A549 (cell line): ENCODE measurements at regions not wholly inside any gene's neighbourhood (a gene's known extent, or its start where the extent isn't known, plus 50 kb on each side); places are given as distances from the start of the nearest gene placed in this dataset.

ENCODE experiments used
- ATAC-seq, 2 experiments: fragments of 200-7000 bp in 1 of 2; fragments of >200 bp in 1 of 2; cut with Nextera tagmentation in 1 of 2; cut with Tn5 transposase in 1 of 2; 3 replicates each; pipeline versions ENCODE4 v1.8.0 to v1.9.1; 2018 to 2020; ENCODE audit warnings: mild to moderate bottlenecking in 1 of 2, moderate library complexity in 1 of 2
- CTCF ChIA-PET: fragments of 300-600 bp; sonication (Branson Sonifier 250); formaldehyde crosslinking; extraction: SDS; loops from one replicate; lab custom pipeline; 2021; ENCODE audit warnings: antibody characterized with exemption, inconsistent platforms; lab: Yijun Ruan, JAX
- POLR2A ChIA-PET: fragments of 350-600 bp; formaldehyde crosslinking; extraction: SDS; loops from one replicate; lab custom pipeline; 2021; ENCODE audit warnings: antibody characterized with exemption, inconsistent platforms; lab: Yijun Ruan, JAX
- DNase-seq, 2 experiments: peaks; one replicate each; pipeline versions ENCODE4 v3.0.0 to v3.0.0-alpha.2; 2011 to 2016; ENCODE audit warnings: low read depth in 1 of 2, low spot score in 1 of 2
- FAIRE-seq: peaks from 2 replicates; lab custom pipeline; 2011; peaks lifted over from hg19 to GRCh38; lab: Jason Lieb, UNC
- H3K27ac ChIP-seq, 2 experiments: fragments of >200 bp; sonication (Bioruptor Twin); formaldehyde crosslinking; 3 replicates each; pipeline ENCODE4 v1.5.1; 2016 to 2017
- H3K4me1 ChIP-seq: fragments of >200 bp; sonication (Bioruptor Twin); formaldehyde crosslinking; 3 replicates; pipeline ENCODE4 v1.6.1; 2016
- H3K4me2 ChIP-seq: fragments of >200 bp; sonication (Bioruptor Twin); formaldehyde crosslinking; 3 replicates; pipeline ENCODE4 v1.6.1; 2016
- H3K4me3 ChIP-seq: fragments of >200 bp; sonication (Bioruptor Twin); formaldehyde crosslinking; 3 replicates; pipeline ENCODE4 v1.5.1; 2016
- H3K9me3 ChIP-seq: fragments of >200 bp; sonication (Bioruptor Twin); formaldehyde crosslinking; 3 replicates; pipeline ENCODE4 v1.6.1; 2016
- BHLHE40 ChIP-seq: IDR thresholded peaks from 2 replicates; pipeline ENCODE4 v1.6.1; 2012; ENCODE audit warnings: low read depth, low read length, inconsistent platforms
- CBX2 ChIP-seq: fragments of 200-600 bp; sonication (generic); IDR thresholded peaks from 2 replicates; pipeline ENCODE4 v1.6.1; 2016; ENCODE audit warnings: low read depth, mild to moderate bottlenecking, borderline replicate concordance
- CEBPB ChIP-seq, 2 experiments: fragments of >200 bp in 1 of 2; sonication (Bioruptor Twin) in 1 of 2; formaldehyde crosslinking in 1 of 2; IDR thresholded peaks; 2 replicates each; pipeline ENCODE4 v1.6.1; 2012 to 2016
- FOSB ChIP-seq: fragments of 250-450 bp; sonication (Bioruptor Pico); IDR thresholded peaks from 2 replicates; pipeline ENCODE4 v1.5.0; 2020; ENCODE audit warnings: mild to moderate bottlenecking, moderate library complexity
- FOXS1 ChIP-seq: fragments of 250-450 bp; sonication (Bioruptor Pico); IDR thresholded peaks from 2 replicates; pipeline ENCODE4 v1.5.0; 2020; ENCODE audit warnings: mild to moderate bottlenecking, moderate library complexity
- GATA3 ChIP-seq: IDR thresholded peaks from 2 replicates; pipeline ENCODE4 v1.6.1; 2012; ENCODE audit warnings: borderline replicate concordance
- HDAC2 ChIP-seq: fragments of 200-600 bp; sonication (generic); IDR thresholded peaks from 2 replicates; pipeline ENCODE4 v1.6.1; 2016
- HOXA7 ChIP-seq: fragments of 250-450 bp; sonication (Bioruptor Pico); IDR thresholded peaks from 2 replicates; pipeline ENCODE4 v1.5.0; 2020; ENCODE audit warnings: mild to moderate bottlenecking, moderate library complexity
- HOXB5 ChIP-seq: fragments of 250-450 bp; sonication (Bioruptor Pico); IDR thresholded peaks from 2 replicates; pipeline ENCODE4 v1.5.0; 2020; ENCODE audit warnings: mild to moderate bottlenecking, moderate library complexity
- KDM1A ChIP-seq: fragments of 200-600 bp; sonication (generic); IDR thresholded peaks from 2 replicates; pipeline ENCODE4 v1.6.1; 2016; ENCODE audit warnings: low read depth, mild to moderate bottlenecking
- KDM5A ChIP-seq: fragments of 200-600 bp; sonication (generic); IDR thresholded peaks from 2 replicates; pipeline ENCODE4 v1.6.1; 2016; ENCODE audit warnings: antibody characterized with exemption, mild to moderate bottlenecking
- MAZ ChIP-seq: fragments of 150-350 bp; IDR thresholded peaks from 2 replicates; pipeline ENCODE4 v1.6.1; 2014; ENCODE audit warnings: antibody characterized with exemption, low read depth, low read length, borderline replicate concordance
- MYC ChIP-seq: IDR thresholded peaks from 2 replicates; pipeline ENCODE4 v1.6.1; 2012; ENCODE audit warnings: mild to moderate bottlenecking, inconsistent platforms, low read length, improper control_type of control experiment, borderline replicate concordance
- NFE2L2 ChIP-seq: fragments of 150-350 bp; conservative IDR thresholded peaks from 2 replicates; pipeline ENCODE4 v1.6.1; 2014; ENCODE audit warnings: low read length
- NR3C1 ChIP-seq: fragments of >200 bp; sonication (Bioruptor Twin); formaldehyde crosslinking; IDR thresholded peaks from 3 replicates; pipeline ENCODE4 v1.6.1; 2017
- PHF8 ChIP-seq: fragments of 200-600 bp; sonication (generic); IDR thresholded peaks from 2 replicates; pipeline ENCODE4 v1.6.1; 2016; ENCODE audit warnings: low read depth, mild to moderate bottlenecking, antibody characterized with exemption, moderate library complexity, borderline replicate concordance
- SMC3 ChIP-seq: fragments of >200 bp; sonication (Bioruptor Twin); formaldehyde crosslinking; IDR thresholded peaks from 3 replicates; pipeline ENCODE4 v1.6.1; 2018; ENCODE audit warnings: inconsistent platforms
- ZFP36 ChIP-seq: fragments of 450-650 bp; IDR thresholded peaks from 2 replicates; pipeline ENCODE4 v1.6.1; 2014; ENCODE audit warnings: borderline replicate concordance; ENCODE audit not compliant: partially characterized antibody
- WGBS: methylation state at CpG from one replicate; pipeline ENCODE4 v1.1.6; 2017; ENCODE audit errors: missing lambda C conversion rate; 5-methylcytosine and 5-hydroxymethylcytosine counted together
- TF ChIP-seq, protein P1 (sequence below): fragments of >200 bp; sonication (Bioruptor Twin); formaldehyde crosslinking; IDR thresholded peaks from 2 replicates; pipeline ENCODE4 v1.6.1; 2016
- TF ChIP-seq, protein P2 (sequence below): fragments of >200 bp; sonication (Bioruptor Twin); formaldehyde crosslinking; IDR thresholded peaks from 3 replicates; pipeline ENCODE4 v1.6.1; 2016
- TF ChIP-seq, protein P3 (sequence below): fragments of 200-600 bp; sonication (generic); IDR thresholded peaks from 2 replicates; pipeline ENCODE4 v1.6.1; 2016; ENCODE audit warnings: antibody characterized with exemption, mild to moderate bottlenecking, moderate library complexity
- TF ChIP-seq, protein P4 (sequence below): fragments of 250-450 bp; sonication (Bioruptor Pico); IDR thresholded peaks from 2 replicates; pipeline ENCODE4 v1.5.0; 2021; ENCODE audit warnings: mild to moderate bottlenecking, moderate library complexity, borderline replicate concordance
- TF ChIP-seq, protein P5 (sequence below): fragments of 450-650 bp; IDR thresholded peaks from 2 replicates; pipeline ENCODE4 v1.6.1; 2014; ENCODE audit warnings: antibody characterized with exemption

DNA sequence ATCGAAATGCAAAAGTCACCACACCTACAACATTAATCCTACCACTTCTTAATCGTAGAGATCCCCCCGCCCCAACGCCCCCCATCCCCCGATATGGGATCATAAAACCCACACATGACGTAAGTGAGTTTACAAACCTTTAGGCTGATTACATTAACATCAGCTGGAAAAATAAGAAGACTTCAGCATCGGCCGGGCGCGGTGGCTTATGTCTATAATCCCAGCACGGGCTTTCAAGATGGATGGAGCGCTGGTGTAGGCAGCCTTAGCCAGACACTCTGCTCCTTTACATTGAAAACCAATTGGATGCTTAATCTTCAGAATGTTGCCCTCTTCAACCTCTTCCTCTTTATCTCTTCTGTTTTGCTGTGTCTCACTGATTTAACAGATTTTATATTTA lies 1376.0 kb downstream of the MAT2B start:
- H3K4me2 ChIP-seq, result no peak overlapping the region
- TF ChIP-seq FOXS1 (CRISPR knock-in tag), result no peak
- no peak overlapping the region for H3K4me3 ChIP-seq
- no peaks in the 10 kb centered on the region; the same call in 2 of the 3 replicates for H3K9me3 ChIP-seq
- H3K4me1 ChIP-seq, result no peaks in the 10 kb centered on the region
- no peak for ATAC-seq
- POLR2A ChIA-PET, result no interaction called here
- no peak overlapping the region for H3K27ac ChIP-seq
- WGBS, result 31% methylated on average over 12 of the region's 12 CpGs
- DNase-seq, result no peak
- no peak for FAIRE-seq
- CTCF ChIA-PET, result no interaction called here

DNA sequence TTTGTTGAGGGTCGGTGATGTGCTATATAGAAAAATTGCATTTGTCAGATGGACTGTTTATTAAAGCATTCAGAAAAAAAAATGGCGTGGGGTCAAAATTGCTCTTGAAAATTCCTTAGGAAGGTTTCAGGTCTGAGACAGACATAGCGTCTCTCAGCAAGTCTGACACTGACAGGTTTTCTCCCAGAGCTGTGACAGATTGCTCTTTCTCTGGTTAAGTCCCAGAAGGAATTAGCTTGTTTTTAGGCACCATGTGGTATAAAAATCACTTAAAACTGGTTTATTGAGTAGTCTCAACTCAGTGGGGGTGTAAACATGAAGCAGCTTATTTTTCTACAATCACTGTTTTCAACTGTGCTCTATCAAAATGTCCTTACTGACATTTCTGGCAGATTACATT lies 1379.8 kb downstream of the MAT2B start:
- Histone ChIP-seq H3K27ac (no peak overlapping the region), H3K4me1 (no peaks in the 10 kb centered on the region), H3K9me3 (no peaks in the 10 kb centered on the region; the same call in 2 of the 3 replicates), H3K4me2 (no peak overlapping the region), H3K4me3 (no peak overlapping the region)
- ATAC-seq (no peak), DNase-seq (no peak), FAIRE-seq (no peak)
- CTCF ChIA-PET, result no interaction called here
- 1% methylated on average over 3 of the region's 3 CpGs for WGBS
- POLR2A ChIA-PET, result no interaction called here
- TF ChIP-seq, protein P1, sequence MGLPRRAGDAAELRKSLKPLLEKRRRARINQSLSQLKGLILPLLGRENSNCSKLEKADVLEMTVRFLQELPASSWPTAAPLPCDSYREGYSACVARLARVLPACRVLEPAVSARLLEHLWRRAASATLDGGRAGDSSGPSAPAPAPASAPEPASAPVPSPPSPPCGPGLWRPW, result no peak
- no peak for TF ChIP-seq BHLHE40
- no peak for TF ChIP-seq MYC
- no peak for TF ChIP-seq SMC3
- TF ChIP-seq HOXA7 (CRISPR knock-in tag), result no peak
- no peak for TF ChIP-seq CEBPB (IDR thresholded peaks at IDR 0.05)
- TF ChIP-seq NFE2L2, result no peak
- TF ChIP-seq, protein P2, sequence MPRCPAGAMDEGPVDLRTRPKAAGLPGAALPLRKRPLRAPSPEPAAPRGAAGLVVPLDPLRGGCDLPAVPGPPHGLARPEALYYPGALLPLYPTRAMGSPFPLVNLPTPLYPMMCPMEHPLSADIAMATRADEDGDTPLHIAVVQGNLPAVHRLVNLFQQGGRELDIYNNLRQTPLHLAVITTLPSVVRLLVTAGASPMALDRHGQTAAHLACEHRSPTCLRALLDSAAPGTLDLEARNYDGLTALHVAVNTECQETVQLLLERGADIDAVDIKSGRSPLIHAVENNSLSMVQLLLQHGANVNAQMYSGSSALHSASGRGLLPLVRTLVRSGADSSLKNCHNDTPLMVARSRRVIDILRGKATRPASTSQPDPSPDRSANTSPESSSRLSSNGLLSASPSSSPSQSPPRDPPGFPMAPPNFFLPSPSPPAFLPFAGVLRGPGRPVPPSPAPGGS, result no peak
- TF ChIP-seq, protein P3, sequence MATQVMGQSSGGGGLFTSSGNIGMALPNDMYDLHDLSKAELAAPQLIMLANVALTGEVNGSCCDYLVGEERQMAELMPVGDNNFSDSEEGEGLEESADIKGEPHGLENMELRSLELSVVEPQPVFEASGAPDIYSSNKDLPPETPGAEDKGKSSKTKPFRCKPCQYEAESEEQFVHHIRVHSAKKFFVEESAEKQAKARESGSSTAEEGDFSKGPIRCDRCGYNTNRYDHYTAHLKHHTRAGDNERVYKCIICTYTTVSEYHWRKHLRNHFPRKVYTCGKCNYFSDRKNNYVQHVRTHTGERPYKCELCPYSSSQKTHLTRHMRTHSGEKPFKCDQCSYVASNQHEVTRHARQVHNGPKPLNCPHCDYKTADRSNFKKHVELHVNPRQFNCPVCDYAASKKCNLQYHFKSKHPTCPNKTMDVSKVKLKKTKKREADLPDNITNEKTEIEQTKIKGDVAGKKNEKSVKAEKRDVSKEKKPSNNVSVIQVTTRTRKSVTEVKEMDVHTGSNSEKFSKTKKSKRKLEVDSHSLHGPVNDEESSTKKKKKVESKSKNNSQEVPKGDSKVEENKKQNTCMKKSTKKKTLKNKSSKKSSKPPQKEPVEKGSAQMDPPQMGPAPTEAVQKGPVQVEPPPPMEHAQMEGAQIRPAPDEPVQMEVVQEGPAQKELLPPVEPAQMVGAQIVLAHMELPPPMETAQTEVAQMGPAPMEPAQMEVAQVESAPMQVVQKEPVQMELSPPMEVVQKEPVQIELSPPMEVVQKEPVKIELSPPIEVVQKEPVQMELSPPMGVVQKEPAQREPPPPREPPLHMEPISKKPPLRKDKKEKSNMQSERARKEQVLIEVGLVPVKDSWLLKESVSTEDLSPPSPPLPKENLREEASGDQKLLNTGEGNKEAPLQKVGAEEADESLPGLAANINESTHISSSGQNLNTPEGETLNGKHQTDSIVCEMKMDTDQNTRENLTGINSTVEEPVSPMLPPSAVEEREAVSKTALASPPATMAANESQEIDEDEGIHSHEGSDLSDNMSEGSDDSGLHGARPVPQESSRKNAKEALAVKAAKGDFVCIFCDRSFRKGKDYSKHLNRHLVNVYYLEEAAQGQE, result no peak
- no peak for TF ChIP-seq NR3C1
- TF ChIP-seq PHF8, result no peak
- TF ChIP-seq, protein P4, sequence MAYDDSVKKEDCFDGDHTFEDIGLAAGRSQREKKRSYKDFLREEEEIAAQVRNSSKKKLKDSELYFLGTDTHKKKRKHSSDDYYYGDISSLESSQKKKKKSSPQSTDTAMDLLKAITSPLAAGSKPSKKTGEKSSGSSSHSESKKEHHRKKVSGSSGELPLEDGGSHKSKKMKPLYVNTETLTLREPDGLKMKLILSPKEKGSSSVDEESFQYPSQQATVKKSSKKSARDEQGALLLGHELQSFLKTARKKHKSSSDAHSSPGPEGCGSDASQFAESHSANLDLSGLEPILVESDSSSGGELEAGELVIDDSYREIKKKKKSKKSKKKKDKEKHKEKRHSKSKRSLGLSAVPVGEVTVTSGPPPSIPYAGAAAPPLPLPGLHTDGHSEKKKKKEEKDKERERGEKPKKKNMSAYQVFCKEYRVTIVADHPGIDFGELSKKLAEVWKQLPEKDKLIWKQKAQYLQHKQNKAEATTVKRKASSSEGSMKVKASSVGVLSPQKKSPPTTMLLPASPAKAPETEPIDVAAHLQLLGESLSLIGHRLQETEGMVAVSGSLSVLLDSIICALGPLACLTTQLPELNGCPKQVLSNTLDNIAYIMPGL (CRISPR knock-in tag), result no peak
- TF ChIP-seq HOXB5 (CRISPR knock-in tag), result no peak
- no peak for TF ChIP-seq MAZ
- TF ChIP-seq ZFP36, result no peak

DNA sequence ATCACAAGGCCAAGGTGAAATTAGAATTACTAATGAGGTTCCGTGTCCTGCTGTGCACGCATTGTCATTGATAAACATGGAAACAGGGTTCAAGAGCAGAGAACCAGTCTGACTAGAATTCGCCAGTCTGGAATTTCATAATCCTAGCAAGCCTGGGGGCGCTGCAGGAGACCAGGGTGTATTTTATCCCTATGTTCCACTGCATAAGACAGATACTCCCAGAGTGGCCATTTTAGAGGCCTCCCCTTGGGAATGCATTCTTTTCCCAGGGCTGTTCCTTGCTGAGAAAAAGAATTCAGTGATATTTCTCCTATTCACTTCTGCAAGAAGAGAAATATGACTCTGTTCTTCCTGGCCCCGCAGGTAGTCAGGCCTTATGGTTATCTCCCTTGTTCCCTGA lies 1387.7 kb downstream of the MAT2B start:
- H3K27ac ChIP-seq, result no peak overlapping the region
- CTCF ChIA-PET, result no interaction called here
- 14% methylated on average over 5 of the region's 5 CpGs for WGBS
- no peaks in the 10 kb centered on the region for H3K4me1 ChIP-seq
- H3K4me3 ChIP-seq, result no peak overlapping the region
- H3K4me2 ChIP-seq, result no peak overlapping the region
- FAIRE-seq (no peak), DNase-seq (no peak), ATAC-seq (no peak)
- H3K9me3 ChIP-seq, result no peaks in the 10 kb centered on the region
- POLR2A ChIA-PET, result no interaction called here
- no peak for TF ChIP-seq NR3C1
- no peak for TF ChIP-seq FOSB
- TF ChIP-seq, protein P5, sequence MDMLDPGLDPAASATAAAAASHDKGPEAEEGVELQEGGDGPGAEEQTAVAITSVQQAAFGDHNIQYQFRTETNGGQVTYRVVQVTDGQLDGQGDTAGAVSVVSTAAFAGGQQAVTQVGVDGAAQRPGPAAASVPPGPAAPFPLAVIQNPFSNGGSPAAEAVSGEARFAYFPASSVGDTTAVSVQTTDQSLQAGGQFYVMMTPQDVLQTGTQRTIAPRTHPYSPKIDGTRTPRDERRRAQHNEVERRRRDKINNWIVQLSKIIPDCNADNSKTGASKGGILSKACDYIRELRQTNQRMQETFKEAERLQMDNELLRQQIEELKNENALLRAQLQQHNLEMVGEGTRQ, result no peak
- no peak for TF ChIP-seq BHLHE40
- TF ChIP-seq GATA3, result no peak
- TF ChIP-seq HDAC2, result no peak
- TF ChIP-seq, protein P3, result no peak
- TF ChIP-seq KDM1A, result no peak
- no peak for TF ChIP-seq KDM5A
- no peak for TF ChIP-seq CBX2
